WTC11 (cell line): ENCODE measurements at regions not wholly inside any gene's neighbourhood (a gene's known extent, or its start where the extent isn't known, plus 50 kb on each side); places are given as distances from the start of the nearest gene placed in this dataset.

Experiments used
- NFYB ChIP-seq: sonication (generic); formaldehyde crosslinking; conservative IDR thresholded peaks from 2 replicates; pipeline ENCODE4 v1.8.0; 2022; ENCODE audit warnings: low read depth, missing genetic modification reagents
- NR3C1 ChIP-seq: sonication (generic); formaldehyde crosslinking; conservative IDR thresholded peaks from 2 replicates; pipeline ENCODE4 v1.8.1; 2023; ENCODE audit warnings: low read depth, mild to moderate bottlenecking, missing genetic modification reagents
- RELA ChIP-seq: sonication (generic); formaldehyde crosslinking; IDR thresholded peaks from 2 replicates; pipeline ENCODE4 v1.8.1; 2022; ENCODE audit warnings: missing genetic modification reagents, mild to moderate bottlenecking, borderline replicate concordance
- TF ChIP-seq, protein P1 (sequence below): sonication (generic); formaldehyde crosslinking; IDR thresholded peaks from 2 replicates; pipeline ENCODE4 v1.8.1; 2022; ENCODE audit warnings: low read depth, missing genetic modification reagents, borderline replicate concordance
- TF ChIP-seq, protein P2 (sequence below): fragments of 200-600 bp; IDR thresholded peaks from 2 replicates; pipeline ENCODE4 v1.8.0; 2022; ENCODE audit warnings: antibody characterized with exemption
- TF ChIP-seq, protein P3 (sequence below): sonication (generic); formaldehyde crosslinking; IDR thresholded peaks from 2 replicates; pipeline ENCODE4 v1.8.1; 2023; ENCODE audit warnings: mild to moderate bottlenecking, missing genetic modification reagents, moderate library complexity
- TF ChIP-seq, protein P4 (sequence below): sonication (generic); formaldehyde crosslinking; IDR thresholded peaks from 2 replicates; pipeline ENCODE4 v1.8.1; 2023; ENCODE audit warnings: mild to moderate bottlenecking, missing genetic modification reagents
- TF ChIP-seq, protein P5 (sequence below): sonication (generic); formaldehyde crosslinking; IDR thresholded peaks from 2 replicates; pipeline ENCODE4 v1.8.1; 2023; ENCODE audit warnings: mild to moderate bottlenecking, moderate library complexity, missing genetic modification reagents
- TF ChIP-seq, protein P6 (sequence below): sonication (generic); formaldehyde crosslinking; IDR thresholded peaks from 2 replicates; pipeline ENCODE4 v1.8.0; 2022; ENCODE audit warnings: mild to moderate bottlenecking, missing genetic modification reagents
- TF ChIP-seq, protein P7 (sequence below): sonication (generic); formaldehyde crosslinking; conservative IDR thresholded peaks from 2 replicates; pipeline ENCODE4 v1.8.1; 2022; ENCODE audit warnings: mild to moderate bottlenecking, missing genetic modification reagents

DNA sequence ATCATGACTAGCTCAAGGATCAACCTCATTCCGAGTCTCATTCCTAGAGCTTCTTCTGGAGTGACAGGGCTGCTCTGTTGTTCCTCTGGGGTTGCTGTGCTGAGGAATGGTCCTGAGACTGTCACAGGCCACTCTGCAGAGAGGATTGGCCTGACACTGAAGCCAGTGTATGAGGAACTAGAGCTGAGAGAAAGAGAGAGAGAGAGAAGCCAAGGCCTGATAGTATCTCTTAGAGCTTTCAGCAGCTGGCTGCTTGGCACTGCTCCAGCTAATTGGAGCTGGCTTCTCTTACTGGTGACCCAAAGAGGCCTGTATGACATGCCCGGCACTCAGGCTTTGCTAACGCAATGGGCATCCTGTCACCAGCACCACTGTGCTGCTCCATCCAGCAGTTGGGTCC, 73.4 kb upstream of the FLT1 start:
- TF ChIP-seq, protein P1, sequence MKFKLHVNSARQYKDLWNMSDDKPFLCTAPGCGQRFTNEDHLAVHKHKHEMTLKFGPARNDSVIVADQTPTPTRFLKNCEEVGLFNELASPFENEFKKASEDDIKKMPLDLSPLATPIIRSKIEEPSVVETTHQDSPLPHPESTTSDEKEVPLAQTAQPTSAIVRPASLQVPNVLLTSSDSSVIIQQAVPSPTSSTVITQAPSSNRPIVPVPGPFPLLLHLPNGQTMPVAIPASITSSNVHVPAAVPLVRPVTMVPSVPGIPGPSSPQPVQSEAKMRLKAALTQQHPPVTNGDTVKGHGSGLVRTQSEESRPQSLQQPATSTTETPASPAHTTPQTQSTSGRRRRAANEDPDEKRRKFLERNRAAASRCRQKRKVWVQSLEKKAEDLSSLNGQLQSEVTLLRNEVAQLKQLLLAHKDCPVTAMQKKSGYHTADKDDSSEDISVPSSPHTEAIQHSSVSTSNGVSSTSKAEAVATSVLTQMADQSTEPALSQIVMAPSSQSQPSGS (CRISPR knock-in tag) = no peak
- TF ChIP-seq, protein P2, sequence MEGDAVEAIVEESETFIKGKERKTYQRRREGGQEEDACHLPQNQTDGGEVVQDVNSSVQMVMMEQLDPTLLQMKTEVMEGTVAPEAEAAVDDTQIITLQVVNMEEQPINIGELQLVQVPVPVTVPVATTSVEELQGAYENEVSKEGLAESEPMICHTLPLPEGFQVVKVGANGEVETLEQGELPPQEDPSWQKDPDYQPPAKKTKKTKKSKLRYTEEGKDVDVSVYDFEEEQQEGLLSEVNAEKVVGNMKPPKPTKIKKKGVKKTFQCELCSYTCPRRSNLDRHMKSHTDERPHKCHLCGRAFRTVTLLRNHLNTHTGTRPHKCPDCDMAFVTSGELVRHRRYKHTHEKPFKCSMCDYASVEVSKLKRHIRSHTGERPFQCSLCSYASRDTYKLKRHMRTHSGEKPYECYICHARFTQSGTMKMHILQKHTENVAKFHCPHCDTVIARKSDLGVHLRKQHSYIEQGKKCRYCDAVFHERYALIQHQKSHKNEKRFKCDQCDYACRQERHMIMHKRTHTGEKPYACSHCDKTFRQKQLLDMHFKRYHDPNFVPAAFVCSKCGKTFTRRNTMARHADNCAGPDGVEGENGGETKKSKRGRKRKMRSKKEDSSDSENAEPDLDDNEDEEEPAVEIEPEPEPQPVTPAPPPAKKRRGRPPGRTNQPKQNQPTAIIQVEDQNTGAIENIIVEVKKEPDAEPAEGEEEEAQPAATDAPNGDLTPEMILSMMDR = no peak
- TF ChIP-seq NR3C1 (CRISPR knock-in tag) = no peak
- no peak for TF ChIP-seq RELA (CRISPR knock-in tag)
- TF ChIP-seq, protein P3, sequence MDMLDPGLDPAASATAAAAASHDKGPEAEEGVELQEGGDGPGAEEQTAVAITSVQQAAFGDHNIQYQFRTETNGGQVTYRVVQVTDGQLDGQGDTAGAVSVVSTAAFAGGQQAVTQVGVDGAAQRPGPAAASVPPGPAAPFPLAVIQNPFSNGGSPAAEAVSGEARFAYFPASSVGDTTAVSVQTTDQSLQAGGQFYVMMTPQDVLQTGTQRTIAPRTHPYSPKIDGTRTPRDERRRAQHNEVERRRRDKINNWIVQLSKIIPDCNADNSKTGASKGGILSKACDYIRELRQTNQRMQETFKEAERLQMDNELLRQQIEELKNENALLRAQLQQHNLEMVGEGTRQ (CRISPR knock-in tag) = no peak
- TF ChIP-seq, protein P4, sequence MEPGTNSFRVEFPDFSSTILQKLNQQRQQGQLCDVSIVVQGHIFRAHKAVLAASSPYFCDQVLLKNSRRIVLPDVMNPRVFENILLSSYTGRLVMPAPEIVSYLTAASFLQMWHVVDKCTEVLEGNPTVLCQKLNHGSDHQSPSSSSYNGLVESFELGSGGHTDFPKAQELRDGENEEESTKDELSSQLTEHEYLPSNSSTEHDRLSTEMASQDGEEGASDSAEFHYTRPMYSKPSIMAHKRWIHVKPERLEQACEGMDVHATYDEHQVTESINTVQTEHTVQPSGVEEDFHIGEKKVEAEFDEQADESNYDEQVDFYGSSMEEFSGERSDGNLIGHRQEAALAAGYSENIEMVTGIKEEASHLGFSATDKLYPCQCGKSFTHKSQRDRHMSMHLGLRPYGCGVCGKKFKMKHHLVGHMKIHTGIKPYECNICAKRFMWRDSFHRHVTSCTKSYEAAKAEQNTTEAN (CRISPR knock-in tag) = no peak
- TF ChIP-seq, protein P5, sequence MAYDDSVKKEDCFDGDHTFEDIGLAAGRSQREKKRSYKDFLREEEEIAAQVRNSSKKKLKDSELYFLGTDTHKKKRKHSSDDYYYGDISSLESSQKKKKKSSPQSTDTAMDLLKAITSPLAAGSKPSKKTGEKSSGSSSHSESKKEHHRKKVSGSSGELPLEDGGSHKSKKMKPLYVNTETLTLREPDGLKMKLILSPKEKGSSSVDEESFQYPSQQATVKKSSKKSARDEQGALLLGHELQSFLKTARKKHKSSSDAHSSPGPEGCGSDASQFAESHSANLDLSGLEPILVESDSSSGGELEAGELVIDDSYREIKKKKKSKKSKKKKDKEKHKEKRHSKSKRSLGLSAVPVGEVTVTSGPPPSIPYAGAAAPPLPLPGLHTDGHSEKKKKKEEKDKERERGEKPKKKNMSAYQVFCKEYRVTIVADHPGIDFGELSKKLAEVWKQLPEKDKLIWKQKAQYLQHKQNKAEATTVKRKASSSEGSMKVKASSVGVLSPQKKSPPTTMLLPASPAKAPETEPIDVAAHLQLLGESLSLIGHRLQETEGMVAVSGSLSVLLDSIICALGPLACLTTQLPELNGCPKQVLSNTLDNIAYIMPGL (CRISPR knock-in tag) = no peak
- TF ChIP-seq NFYB (CRISPR knock-in tag) = no peak
- TF ChIP-seq, protein P6, sequence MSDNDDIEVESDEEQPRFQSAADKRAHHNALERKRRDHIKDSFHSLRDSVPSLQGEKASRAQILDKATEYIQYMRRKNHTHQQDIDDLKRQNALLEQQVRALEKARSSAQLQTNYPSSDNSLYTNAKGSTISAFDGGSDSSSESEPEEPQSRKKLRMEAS (CRISPR knock-in tag) = no peak
- TF ChIP-seq, protein P7, sequence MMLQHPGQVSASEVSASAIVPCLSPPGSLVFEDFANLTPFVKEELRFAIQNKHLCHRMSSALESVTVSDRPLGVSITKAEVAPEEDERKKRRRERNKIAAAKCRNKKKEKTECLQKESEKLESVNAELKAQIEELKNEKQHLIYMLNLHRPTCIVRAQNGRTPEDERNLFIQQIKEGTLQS (CRISPR knock-in tag) = no peak
